ENCODE measurements at regions not wholly inside any gene's neighbourhood (a gene's known extent, or its start where the extent isn't known, plus 50 kb on each side); places are given as distances from the start of the nearest gene placed in this dataset.
A peak's percentile ranks its signal among the peaks of the same experiment; 100 is the strongest.

DNA sequence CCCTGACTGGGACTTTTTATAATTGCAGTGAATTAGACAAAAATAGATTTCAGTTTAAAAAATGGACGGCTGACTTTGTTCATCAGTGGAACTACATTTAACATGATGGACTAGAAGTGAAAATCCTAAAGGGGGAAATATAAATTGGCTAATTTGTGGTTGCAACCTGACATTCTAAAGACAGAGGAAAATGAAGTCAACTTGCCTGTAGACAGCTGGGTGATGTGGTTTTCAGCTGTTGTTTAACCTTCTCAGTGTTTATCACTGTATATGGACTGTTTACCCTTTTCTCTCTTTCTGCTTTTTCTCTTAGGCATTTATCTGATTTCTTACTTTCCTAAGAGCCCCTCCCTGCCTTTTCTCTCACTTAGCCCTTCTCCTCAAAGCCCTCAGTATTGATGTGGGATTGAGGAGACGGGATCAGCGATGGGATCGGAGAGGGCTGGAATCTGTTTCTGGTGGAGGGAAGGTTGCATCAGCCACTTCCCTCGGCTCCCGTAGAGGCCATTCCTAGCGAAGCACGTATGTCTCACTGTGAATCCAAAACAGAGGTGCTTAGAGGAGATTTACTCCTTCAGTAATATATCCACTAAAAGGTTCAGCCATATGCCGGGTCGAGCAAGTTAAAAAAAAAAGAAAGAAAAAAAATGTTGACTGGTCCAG lies 109.0 kb upstream of the KLF6 start:
- intact Hi-C loops (cut with micrococcal nuclease) = loop anchor here (2.0 kb wide), 1 partner anchor 41 kb away; no protein-coding TSS in a partner anchor

DNA sequence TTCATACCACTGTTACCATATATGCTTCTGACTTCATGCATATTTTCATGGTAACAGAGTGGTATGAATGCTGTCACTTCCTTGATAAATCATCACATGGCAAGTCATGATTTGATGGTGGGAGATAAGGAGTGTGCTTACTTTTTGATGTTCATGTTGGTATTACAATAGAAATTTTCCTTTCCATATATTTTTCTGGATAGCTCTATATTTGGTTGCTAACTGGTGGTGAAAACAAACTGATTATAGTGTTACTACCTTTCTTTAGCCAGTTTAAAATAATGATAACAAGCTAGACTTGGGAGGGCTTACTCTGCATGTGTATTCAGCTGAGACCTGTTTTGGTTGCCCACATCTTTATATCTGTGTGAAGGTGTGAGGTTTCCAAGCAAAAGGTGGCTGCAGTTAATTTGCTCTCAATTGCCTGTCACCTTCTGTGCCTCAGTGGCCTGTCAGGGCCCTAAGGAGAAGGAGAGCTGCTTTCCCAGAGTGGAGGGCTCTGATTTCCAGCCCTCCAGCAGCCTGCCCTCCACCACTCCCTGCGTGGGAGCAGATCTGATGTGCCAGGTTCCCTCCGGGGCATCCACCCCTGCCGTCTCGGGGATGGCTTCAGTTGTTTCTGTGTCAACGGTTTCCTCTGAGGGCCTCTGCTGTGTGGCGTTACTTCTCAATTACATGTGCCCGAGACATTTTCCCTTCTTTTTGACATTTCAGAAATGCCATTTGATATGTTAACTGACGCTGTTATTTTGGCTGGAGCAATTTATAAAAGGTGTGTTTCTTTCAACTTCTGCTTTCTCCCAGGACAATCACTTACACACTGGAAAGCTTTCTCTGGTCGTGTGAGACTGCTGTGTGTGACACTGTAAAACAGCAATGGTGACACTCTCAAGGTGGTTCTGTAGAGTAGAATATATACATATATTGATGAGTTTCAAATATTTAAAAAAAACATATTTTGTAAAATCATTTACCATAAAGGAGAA lies 107.7 kb upstream of the KLF6 start:
- Histone ChIP-seq H3K4me1 (ENCODE audit: insufficient read depth, low read length) (peaks cover 41% of the 10 kb centered on the region), H3K36me3 (ENCODE audit: low read depth, low read length) (no peaks in the 10 kb centered on the region), H2AFZ (ENCODE audit: low read length) (no peak overlapping the region), H3K9me2 (replicated peaks; ENCODE audit: low read length) (no peaks in the 10 kb centered on the region), H3K27me3 (ENCODE audit: low read length) (no peaks in the 10 kb centered on the region), H3K4me3 (ENCODE audit: low read length) (no peak overlapping the region), H4K20me1 (ENCODE audit: low read length) (no peaks in the 10 kb centered on the region), H3K27ac (ENCODE audit: low read length) (no peak overlapping the region; the same call in 1 of the 2 replicates), H3K9ac (ENCODE audit: low read length) (no peak overlapping the region), H3K79me2 (ENCODE audit: low read length) (no peaks in the 10 kb centered on the region), H3F3A (ENCODE audit: low read length, unreplicated experiment) (no peaks in the 10 kb centered on the region), H3K4me2 (ENCODE audit: low read length) (no peak overlapping the region), H3K9me3 (ENCODE audit: low read length) (no peaks in the 10 kb centered on the region)
- BruUV-seq (replicated peaks) = no TSS peak
- no peak for TF ChIP-seq EZH2phosphoT487 (IDR thresholded peaks at IDR 0.05; ENCODE audit: borderline replicate concordance, low read length)
- TF ChIP-seq EZH2 (IDR thresholded peaks at IDR 0.05; ENCODE audit: low read length, unreplicated experiment) = no peak
- TF ChIP-seq, protein P1, sequence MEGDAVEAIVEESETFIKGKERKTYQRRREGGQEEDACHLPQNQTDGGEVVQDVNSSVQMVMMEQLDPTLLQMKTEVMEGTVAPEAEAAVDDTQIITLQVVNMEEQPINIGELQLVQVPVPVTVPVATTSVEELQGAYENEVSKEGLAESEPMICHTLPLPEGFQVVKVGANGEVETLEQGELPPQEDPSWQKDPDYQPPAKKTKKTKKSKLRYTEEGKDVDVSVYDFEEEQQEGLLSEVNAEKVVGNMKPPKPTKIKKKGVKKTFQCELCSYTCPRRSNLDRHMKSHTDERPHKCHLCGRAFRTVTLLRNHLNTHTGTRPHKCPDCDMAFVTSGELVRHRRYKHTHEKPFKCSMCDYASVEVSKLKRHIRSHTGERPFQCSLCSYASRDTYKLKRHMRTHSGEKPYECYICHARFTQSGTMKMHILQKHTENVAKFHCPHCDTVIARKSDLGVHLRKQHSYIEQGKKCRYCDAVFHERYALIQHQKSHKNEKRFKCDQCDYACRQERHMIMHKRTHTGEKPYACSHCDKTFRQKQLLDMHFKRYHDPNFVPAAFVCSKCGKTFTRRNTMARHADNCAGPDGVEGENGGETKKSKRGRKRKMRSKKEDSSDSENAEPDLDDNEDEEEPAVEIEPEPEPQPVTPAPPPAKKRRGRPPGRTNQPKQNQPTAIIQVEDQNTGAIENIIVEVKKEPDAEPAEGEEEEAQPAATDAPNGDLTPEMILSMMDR (conservative IDR thresholded peaks at IDR 0.05; ENCODE audit: low read depth, low read length) = no peak
- CTCF ChIA-PET = no interaction called here
- POLR2A ChIA-PET (ENCODE audit: unreplicated experiment) = no interaction called here
- intact Hi-C loops (cut with micrococcal nuclease) = no loop called here
- peak; percentile 10 for DNase-seq
- ATAC-seq = no peak

More for the DNA sequence above, 109.0 kb upstream of the KLF6 start:
- H4K20me1 ChIP-seq (ENCODE audit: low read length) = no peaks in the 10 kb centered on the region
- H3K36me3 ChIP-seq (ENCODE audit: low read depth, low read length) = no peaks in the 10 kb centered on the region
- H3K9ac ChIP-seq (ENCODE audit: low read length) = peak overlapping the region; percentile 69
- POLR2A ChIA-PET (ENCODE audit: unreplicated experiment) = no interaction called here
- peaks cover 42% of the 10 kb centered on the region for H3K4me1 ChIP-seq (ENCODE audit: insufficient read depth, low read length)
- TF ChIP-seq EZH2phosphoT487 (IDR thresholded peaks at IDR 0.05; ENCODE audit: borderline replicate concordance, low read length) (no peak), EZH2 (IDR thresholded peaks at IDR 0.05; ENCODE audit: low read length, unreplicated experiment) (no peak)
- TF ChIP-seq, protein P1 (conservative IDR thresholded peaks at IDR 0.05; ENCODE audit: low read depth, low read length) = no peak
- no peak overlapping the region for H3K4me2 ChIP-seq (ENCODE audit: low read length)
- H3K4me3 ChIP-seq (ENCODE audit: low read length) = no peak overlapping the region
- H3K27ac ChIP-seq (ENCODE audit: low read length) = peak overlapping the region; percentile 85
- no TSS peak for BruUV-seq (replicated peaks)
- ATAC-seq = no peak
- CTCF ChIA-PET = no interaction called here
- DNase-seq = no peak
- H3K79me2 ChIP-seq (ENCODE audit: low read length) = no peaks in the 10 kb centered on the region
- no peaks in the 10 kb centered on the region for H3F3A ChIP-seq (ENCODE audit: low read length, unreplicated experiment)
- no peaks in the 10 kb centered on the region for H3K9me2 ChIP-seq (replicated peaks; ENCODE audit: low read length)
- H3K9me3 ChIP-seq (ENCODE audit: low read length) = no peaks in the 10 kb centered on the region
- no peak overlapping the region for H2AFZ ChIP-seq (ENCODE audit: low read length)
- H3K27me3 ChIP-seq (ENCODE audit: low read length) = no peaks in the 10 kb centered on the region

All from PC-3 (cell line).